ENCODE measurements at regions not wholly inside any gene's neighbourhood (a gene's known extent, or its start where the extent isn't known, plus 50 kb on each side); places are given as distances from the start of the nearest gene placed in this dataset.

DNA sequence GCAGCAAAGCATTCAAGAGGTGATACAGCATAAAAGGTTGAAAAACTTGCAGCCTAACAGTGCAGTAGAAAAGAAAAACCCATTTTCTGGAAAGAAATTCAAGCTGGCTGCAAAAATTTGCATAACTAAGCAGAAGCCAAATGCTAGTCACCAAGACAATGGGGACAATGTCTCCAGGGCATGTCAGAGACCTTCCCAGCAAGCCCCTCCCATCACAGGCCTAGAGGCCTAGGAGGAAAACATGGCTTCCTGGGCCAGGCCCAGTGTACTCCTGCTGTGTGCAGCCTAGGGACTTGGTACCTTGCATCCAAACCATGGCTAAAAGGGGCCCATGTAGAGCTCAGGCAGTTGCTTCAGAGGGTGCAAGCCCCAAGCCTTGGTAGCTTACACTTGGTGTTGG lies 405.1 kb upstream of the CYRIA start:
- no peak overlapping the region for H3K9ac ChIP-seq (ENCODE audit: control insufficient read depth, insufficient read depth, low read length)
- no peak overlapping the region for H3K27ac ChIP-seq (ENCODE audit: control insufficient read depth, insufficient read depth)
- H2AFZ ChIP-seq (ENCODE audit: control insufficient read depth, low read depth, low read length) = no peak overlapping the region
- H3K4me3 ChIP-seq = no peak overlapping the region
- FAIRE-seq (no peak), DNase-seq (ENCODE audit: low read depth, low spot score) (no peak), ATAC-seq (no peak)
- POLR2A ChIA-PET = no interaction called here
- no peaks in the 10 kb centered on the region for H3K36me3 ChIP-seq (ENCODE audit: control insufficient read depth in 2 of 2, insufficient read depth in 2 of 2, low read length in 1 of 2)
- H4K20me1 ChIP-seq (ENCODE audit: control insufficient read depth, insufficient read depth) = no peaks in the 10 kb centered on the region
- no peaks in the 10 kb centered on the region for H3K4me1 ChIP-seq (ENCODE audit: control insufficient read depth, insufficient read depth, low read length)
- BruUV-seq (replicated peaks) = no TSS peak
- RAD21 ChIA-PET (ENCODE audit: unreplicated experiment) = no interaction called here
- intact Hi-C loops (cut with micrococcal nuclease; ENCODE audit: unreplicated experiment) = no loop called here
- TF ChIP-seq NR2C1 (IDR thresholded peaks at IDR 0.05) = no peak
- no peaks in the 10 kb centered on the region for H3K27me3 ChIP-seq (replicated peaks in 1 of 2; ENCODE audit: control insufficient read depth in 2 of 2, insufficient read depth in 2 of 2, low read length in 1 of 2)
- CTCF ChIA-PET = no interaction called here
- in situ Hi-C loops (cut with MboI) = no loop called here
- no peak overlapping the region for H3K4me2 ChIP-seq (ENCODE audit: control insufficient read depth, insufficient read depth)
- no peaks in the 10 kb centered on the region for H3K9me3 ChIP-seq (replicated peaks; ENCODE audit: control insufficient read depth, insufficient read depth, low read length)
- SMC1A ChIA-PET (ENCODE audit: uncharacterized antibody, unreplicated experiment) = no interaction called here
- H3K79me2 ChIP-seq (ENCODE audit: control insufficient read depth, insufficient read depth, low read length) = no peaks in the 10 kb centered on the region

DNA sequence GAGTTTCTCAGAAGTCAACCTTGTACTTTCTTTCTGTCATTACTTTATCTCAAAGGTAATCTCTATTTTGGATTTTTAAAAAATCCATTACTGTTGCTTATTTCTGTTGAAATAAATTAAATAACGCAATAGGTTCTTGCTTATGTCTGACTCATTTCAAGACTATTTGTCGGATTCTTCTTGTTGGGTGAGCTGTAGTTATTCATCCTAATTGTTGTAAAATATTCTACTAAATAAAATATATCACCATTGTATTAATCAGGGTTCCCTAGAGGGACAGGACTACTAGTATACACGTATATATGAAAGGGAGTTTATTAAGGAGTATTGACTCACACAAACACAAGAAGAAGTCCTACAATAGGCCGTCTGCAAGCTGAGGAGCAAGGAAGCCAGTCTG lies 403.9 kb upstream of the CYRIA start:
- Histone ChIP-seq H2AFZ (ENCODE audit: control insufficient read depth, low read depth, low read length) (no peak overlapping the region), H3K9ac (ENCODE audit: control insufficient read depth, insufficient read depth, low read length) (no peak overlapping the region), H3K36me3 (ENCODE audit: control insufficient read depth in 2 of 2, insufficient read depth in 2 of 2, low read length in 1 of 2) (no peaks in the 10 kb centered on the region), H4K20me1 (ENCODE audit: control insufficient read depth, insufficient read depth) (no peaks in the 10 kb centered on the region), H3K79me2 (ENCODE audit: control insufficient read depth, insufficient read depth, low read length) (no peaks in the 10 kb centered on the region), H3K4me1 (ENCODE audit: control insufficient read depth, insufficient read depth, low read length) (no peaks in the 10 kb centered on the region), H3K4me2 (ENCODE audit: control insufficient read depth, insufficient read depth) (no peak overlapping the region), H3K27ac (ENCODE audit: control insufficient read depth, insufficient read depth) (no peak overlapping the region), H3K27me3 (replicated peaks in 1 of 2; ENCODE audit: control insufficient read depth in 2 of 2, insufficient read depth in 2 of 2, low read length in 1 of 2) (no peaks in the 10 kb centered on the region), H3K4me3 (no peak overlapping the region), H3K9me3 (replicated peaks; ENCODE audit: control insufficient read depth, insufficient read depth, low read length) (no peaks in the 10 kb centered on the region)
- SMC1A ChIA-PET (ENCODE audit: uncharacterized antibody, unreplicated experiment) = no interaction called here
- DNase-seq (ENCODE audit: low read depth, low spot score) = no peak
- WGBS (ENCODE audit: insufficient coverage, insufficient replicate concordance, low lambda C conversion rate, missing lambda C conversion rate) = 2% methylated on average over 4 of the region's 4 CpGs
- BruUV-seq (replicated peaks) = no TSS peak
- RAD21 ChIA-PET (ENCODE audit: unreplicated experiment) = no interaction called here
- in situ Hi-C loops (cut with MboI) (no loop called here), intact Hi-C loops (cut with micrococcal nuclease; ENCODE audit: unreplicated experiment) (no loop called here)
- POLR2A ChIA-PET = no interaction called here
- no peak for FAIRE-seq
- CTCF ChIA-PET = no interaction called here
- TF ChIP-seq TCF7 (IDR thresholded peaks at IDR 0.05; ENCODE audit: borderline replicate concordance) = no peak
- TF ChIP-seq, protein P1, sequence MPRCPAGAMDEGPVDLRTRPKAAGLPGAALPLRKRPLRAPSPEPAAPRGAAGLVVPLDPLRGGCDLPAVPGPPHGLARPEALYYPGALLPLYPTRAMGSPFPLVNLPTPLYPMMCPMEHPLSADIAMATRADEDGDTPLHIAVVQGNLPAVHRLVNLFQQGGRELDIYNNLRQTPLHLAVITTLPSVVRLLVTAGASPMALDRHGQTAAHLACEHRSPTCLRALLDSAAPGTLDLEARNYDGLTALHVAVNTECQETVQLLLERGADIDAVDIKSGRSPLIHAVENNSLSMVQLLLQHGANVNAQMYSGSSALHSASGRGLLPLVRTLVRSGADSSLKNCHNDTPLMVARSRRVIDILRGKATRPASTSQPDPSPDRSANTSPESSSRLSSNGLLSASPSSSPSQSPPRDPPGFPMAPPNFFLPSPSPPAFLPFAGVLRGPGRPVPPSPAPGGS (IDR thresholded peaks at IDR 0.05; ENCODE audit: borderline replicate concordance, insufficient read depth, low read depth, low read length, poor library complexity, severe bottlenecking) = no peak
- TF ChIP-seq FOXM1 (IDR thresholded peaks at IDR 0.05; ENCODE audit: low read depth, low read length) = no peak
- no peak for TF ChIP-seq RELA (IDR thresholded peaks at IDR 0.05; ENCODE audit: borderline replicate concordance, partially characterized antibody)
- TF ChIP-seq BRCA1 (IDR thresholded peaks at IDR 0.05; ENCODE audit: low read depth, low read length) = no peak
- TF ChIP-seq IKZF2 (IDR thresholded peaks at IDR 0.05) = no peak
- TF ChIP-seq MTA2 (IDR thresholded peaks at IDR 0.05; ENCODE audit: low read depth) = no peak
- TF ChIP-seq ZSCAN29 (IDR thresholded peaks at IDR 0.05) = no peak
- ATAC-seq = no peak
